NCI-H1417 (cell line): ENCODE measurements at regions not wholly inside any gene's neighbourhood (a gene's known extent, or its start where the extent isn't known, plus 50 kb on each side); places are given as distances from the start of the nearest gene placed in this dataset.
"Not testable (repeated sequence)": the region's sequence is repeated elsewhere in the genome, so short reads cannot be mapped to it uniquely, and the experiment has no call there.

Experiments
- DNase-seq, 3 experiments: peaks; one replicate each; lab custom pipeline; 2025; lab: John Stamatoyannopoulos, UW

DNA sequence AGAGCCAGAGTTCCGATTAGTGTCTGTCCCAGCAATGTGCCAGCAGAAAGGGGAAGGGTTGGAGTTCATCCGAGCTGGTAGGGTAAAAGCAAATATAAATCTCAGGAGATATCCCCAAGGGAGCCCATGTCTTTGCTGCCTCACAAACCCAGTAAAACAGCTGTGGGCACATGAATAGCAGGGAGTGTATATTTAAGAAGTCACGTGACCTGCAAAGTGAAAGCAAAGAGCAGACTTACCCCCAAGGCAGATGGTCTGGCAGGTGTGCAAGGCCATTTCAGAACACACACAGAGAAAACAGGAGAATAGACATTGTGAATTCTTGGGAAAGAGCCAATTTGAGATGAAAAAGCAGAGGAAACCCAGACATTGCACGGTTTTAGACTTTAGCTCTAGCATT is 653.4 kb downstream of the TGIF2LX start:
- not testable (repeated sequence) for DNase-seq

DNA sequence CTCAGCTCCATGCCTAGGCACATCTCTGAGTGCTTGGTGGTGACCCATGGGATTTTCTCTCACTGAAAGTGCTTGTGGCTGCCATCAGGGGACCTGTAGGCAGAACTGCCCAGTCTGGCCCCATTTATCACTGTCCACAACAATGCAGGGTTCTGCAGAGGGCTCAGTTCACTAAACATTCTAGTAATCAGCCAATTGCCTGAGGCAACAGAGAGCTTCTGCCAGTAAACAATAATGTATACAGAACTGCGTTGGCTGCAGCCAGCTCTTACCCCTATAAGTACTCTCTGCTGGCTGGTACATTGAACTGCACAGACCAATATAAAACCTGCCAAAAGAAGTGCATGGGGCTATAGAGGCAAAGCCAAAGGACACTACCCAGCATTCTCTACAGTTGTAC is 680.2 kb downstream of the TGIF2LX start:
- peak in 1 of 3 experiments; percentile 15 for DNase-seq

DNA sequence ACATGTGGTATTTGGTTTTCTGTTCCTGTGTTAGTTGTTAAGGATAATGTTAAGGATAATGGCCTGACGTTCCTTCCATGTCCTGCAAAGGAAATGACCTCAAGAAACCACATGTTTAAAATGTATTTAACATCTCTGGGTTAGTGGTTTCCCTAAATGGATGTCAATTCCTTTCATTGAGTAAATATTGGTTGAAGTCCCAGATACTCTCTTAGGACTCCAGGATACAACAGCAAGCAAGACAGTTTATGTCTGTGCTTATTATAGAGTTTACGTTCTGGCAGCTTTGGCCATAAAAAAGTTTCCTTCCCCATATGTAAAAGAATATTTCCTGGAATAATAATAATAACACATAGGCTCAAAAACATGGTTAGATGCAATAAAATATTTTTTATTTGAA is 684.0 kb downstream of the TGIF2LX start:
- not testable (repeated sequence) for DNase-seq

DNA sequence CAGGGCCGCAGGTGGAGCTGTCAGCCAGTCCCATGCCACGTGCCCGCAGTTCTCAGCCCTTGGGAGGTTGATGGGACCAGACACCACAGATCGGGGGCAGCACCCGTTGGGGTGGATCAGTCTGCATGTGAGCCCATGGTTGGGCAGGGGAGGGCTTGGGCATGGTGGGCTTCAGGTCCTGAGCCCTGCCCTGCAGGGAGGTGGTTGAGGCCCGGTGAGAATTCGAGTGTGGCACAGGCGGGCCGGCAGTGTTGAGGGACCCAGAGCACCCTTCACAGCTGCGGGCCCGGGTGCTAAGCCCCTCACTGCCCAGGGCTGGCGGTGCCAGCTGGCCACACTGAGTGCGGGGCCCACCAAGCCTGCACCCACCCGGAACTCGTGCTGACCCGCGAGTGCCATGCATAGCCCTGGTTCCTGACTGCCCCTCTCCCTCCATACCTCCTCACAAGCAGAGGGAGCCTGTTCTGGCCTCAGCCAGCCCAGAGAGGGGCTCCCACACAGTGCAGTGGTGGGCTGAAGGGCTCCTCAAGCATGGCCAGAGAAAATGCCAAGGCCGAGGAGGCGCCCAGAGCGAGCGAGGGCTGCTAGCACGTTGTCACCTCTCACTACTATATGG is 696.1 kb downstream of the TGIF2LX start:
- DNase-seq = no peak

DNA sequence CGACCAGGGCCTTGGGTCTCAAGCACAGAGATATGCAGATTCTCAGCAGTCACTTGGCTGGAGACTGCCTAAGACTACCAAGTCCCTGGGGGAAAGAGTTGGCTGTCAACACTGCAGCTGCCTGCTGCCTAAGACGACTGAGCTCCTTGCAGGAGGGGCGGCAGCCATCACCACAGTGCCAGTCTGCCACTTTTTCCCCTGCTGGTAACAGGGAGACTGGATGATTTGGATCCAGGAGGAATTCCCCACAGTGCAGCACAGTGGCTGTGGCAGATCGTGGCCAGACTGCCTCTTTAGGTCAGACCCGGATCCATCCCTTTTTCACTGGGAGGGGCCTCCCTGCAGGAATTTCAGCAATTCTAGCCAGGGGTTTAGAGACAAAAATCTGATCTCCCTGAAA is 743.5 kb downstream of the TGIF2LX start:
- not testable (repeated sequence) for DNase-seq

DNA sequence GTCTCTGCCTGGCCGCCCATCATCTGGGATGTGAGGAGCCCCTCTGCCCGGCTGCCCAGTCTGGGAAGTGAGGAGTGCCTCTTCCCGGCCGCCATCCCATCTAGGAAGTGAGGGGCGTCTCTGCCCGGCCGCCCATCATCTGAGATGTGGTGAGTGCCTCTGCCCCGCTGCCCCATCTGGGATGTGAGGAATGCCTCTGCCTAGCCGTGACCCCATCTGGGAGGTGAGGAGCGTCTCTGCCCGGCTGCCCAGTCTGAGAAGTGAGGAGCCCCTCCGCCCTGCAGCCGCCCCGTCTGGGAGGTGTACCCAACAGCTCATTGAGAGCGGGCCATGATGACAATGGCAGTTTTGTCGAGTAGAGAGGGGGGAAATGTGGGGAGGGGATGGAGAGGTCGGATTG is 721.1 kb upstream of the PABPC5 start:
- DNase-seq = not testable (repeated sequence)

DNA sequence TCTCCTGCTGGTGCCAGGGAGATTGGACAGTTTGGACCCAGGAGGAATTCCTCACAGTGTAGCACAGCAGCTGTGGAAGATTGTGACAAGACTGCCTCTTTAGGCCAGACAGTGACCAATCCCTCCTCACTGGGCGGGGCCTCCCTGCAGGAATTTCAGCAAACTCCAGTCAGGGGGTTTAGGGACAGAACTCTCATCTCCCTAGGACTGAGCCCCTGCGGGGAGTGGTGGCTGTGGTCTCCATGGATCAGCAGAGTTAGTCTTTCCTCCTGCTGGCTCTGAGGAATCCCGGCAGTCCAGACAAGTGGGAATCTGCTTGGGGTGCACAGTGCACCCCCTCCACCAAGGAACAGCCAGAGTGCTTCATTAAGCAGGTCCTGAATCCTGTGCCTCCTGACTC is 697.1 kb upstream of the PABPC5 start:
- DNase-seq = not testable (repeated sequence)

DNA sequence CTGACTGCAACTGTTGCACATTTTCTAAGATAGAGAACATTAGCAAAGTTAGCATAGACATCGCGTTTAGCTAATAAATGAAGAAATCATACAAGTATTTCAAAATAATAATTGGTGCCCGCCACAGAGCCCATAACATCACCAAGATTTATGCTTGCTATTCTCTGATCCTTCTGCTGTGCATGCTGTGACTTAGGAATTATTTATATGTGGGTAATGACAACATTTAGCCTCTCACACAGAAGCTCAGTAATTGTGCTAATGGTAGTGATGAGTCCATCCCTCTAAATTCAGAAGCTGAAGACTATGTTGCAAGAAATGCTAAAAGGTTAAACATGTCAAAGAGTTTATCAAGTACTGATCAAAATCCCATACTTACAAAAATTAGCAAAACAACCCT is 677.0 kb upstream of the PABPC5 start:
- not testable (repeated sequence) for DNase-seq

DNA sequence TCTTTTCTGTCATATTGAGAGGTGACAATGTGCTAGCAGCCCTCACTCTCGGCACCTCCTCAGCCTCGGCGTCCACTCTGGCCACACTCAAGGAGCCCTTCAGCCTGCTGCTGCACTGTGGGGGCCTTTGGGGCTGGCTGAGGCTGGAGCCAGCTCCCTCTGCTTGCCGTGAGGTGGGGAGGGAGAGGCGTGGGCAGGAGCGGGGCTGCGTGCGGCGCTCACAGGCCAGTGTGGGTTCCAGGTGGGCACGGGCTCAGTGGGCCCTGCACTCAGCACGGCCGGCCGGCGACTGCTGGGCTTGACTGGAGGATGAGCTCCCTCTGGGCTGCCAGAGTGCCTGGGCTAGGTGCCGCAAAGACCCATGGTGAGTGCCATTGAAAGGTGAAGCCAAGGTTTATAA is 669.2 kb upstream of the PABPC5 start:
- not testable (repeated sequence) for DNase-seq

DNA sequence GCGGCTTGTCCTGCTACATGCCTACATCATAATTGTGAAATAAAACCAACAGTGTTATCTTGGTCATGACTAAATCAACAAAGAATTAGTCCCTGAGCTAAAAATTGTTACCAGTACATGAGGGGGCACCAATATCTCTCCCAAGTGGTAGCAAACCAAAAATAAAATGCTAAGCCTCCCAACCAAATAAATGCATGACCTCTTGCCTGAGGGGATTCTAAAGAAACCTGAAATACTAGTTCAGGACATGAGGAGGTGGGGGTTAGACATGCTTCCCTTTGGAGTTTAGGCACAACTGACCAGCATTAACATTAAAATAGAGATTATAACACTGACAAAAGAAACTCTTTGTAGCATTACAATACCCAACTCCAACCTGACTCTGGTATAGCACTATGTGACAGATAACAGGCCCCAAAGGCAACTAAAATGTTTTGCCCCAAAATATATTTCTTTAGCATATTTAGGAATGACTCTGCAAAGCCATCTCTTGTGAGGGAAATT is 654.3 kb upstream of the PABPC5 start:
- not testable (repeated sequence) for DNase-seq
